ENCODE measurements at regions not wholly inside any gene's neighbourhood (a gene's known extent, or its start where the extent isn't known, plus 50 kb on each side); places are given as distances from the start of the nearest gene placed in this dataset.

DNA sequence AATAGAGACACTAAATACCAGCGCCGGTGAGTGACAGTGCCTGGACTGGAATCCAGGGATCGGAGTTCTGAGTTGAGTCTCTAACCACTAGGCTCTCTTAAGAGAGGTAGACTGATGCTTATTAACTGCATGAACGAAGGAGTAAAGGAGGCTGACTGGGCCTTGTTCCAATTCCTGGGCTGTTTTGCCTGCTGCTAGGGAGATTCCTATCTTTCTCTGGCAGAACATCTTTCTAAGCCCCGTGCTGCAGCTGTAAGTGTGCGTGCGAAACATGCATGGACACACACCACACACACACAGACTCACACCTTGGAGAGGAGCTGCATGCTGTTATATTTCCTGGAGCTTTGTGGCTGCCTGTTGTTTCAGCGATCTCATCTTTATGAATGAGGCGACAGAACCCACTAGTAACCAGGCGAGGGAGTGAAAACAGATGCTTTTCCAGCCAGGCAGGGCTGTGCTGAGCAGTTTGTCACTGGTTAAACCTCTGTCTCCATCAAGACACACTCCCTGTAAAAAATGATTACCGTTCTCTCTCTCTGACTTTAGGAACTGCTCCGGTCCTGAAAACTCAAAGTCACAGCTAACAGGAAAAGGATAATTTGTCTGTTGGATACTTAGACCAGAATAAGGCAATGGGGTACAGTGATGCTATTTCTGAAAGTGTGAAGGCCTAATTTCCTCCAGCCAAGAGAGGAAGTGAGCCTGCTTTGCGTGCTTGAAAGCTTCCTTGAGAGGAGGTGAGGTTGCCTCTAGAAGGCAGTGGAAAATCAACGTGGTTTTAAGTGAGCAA, 157.4 kb upstream of the ZNF217 start:
- TF ChIP-seq POLR2AphosphoS5 (IDR thresholded peaks at IDR 0.05) (no peak), POLR2A (IDR thresholded peaks at IDR 0.05; ENCODE audit: low read depth) (no peak)
- TF ChIP-seq, protein P1, sequence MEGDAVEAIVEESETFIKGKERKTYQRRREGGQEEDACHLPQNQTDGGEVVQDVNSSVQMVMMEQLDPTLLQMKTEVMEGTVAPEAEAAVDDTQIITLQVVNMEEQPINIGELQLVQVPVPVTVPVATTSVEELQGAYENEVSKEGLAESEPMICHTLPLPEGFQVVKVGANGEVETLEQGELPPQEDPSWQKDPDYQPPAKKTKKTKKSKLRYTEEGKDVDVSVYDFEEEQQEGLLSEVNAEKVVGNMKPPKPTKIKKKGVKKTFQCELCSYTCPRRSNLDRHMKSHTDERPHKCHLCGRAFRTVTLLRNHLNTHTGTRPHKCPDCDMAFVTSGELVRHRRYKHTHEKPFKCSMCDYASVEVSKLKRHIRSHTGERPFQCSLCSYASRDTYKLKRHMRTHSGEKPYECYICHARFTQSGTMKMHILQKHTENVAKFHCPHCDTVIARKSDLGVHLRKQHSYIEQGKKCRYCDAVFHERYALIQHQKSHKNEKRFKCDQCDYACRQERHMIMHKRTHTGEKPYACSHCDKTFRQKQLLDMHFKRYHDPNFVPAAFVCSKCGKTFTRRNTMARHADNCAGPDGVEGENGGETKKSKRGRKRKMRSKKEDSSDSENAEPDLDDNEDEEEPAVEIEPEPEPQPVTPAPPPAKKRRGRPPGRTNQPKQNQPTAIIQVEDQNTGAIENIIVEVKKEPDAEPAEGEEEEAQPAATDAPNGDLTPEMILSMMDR (IDR thresholded peaks at IDR 0.05) = no peak
